ENCODE measurements at regions not wholly inside any gene's neighbourhood (a gene's known extent, or its start where the extent isn't known, plus 50 kb on each side); places are given as distances from the start of the nearest gene placed in this dataset.

- TF ChIP-seq CTCF (IDR thresholded peaks at IDR 0.05), result no peak
Measured at GRCh38 chr6:14210077-14210476, 92.5 kb downstream of the CD83 start.

GRCh38 chr6:14210663-14211561, 93.3 kb downstream of the CD83 start:
- peak; percentile 87 for TF ChIP-seq CTCF (IDR thresholded peaks at IDR 0.05)

GRCh38 chr6:14211562-14211942, 94.0 kb downstream of the CD83 start:
- TF ChIP-seq CTCF (IDR thresholded peaks at IDR 0.05), result no peak

- no peak for TF ChIP-seq CTCF (IDR thresholded peaks at IDR 0.05)
Measured at GRCh38 chr6:14212020-14212419, 94.4 kb downstream of the CD83 start.

GRCh38 chr6:14212632-14213031, 95.1 kb downstream of the CD83 start:
- TF ChIP-seq CTCF (IDR thresholded peaks at IDR 0.05), result no peak

GRCh38 chr6:14216946-14217684, 99.5 kb downstream of the CD83 start:
- TF ChIP-seq CTCF (IDR thresholded peaks at IDR 0.05), result no peak

- no peak for TF ChIP-seq CTCF (IDR thresholded peaks at IDR 0.05)
Measured at GRCh38 chr6:14217728-14218518, 100.4 kb downstream of the CD83 start.
